ENCODE measurements at regions not wholly inside any gene's neighbourhood (a gene's known extent, or its start where the extent isn't known, plus 50 kb on each side); places are given as distances from the start of the nearest gene placed in this dataset.

- BruUV-seq (replicated peaks), result no TSS peak
- Histone ChIP-seq H3K79me2 (ENCODE audit: insufficient read depth, low read length) (no peaks in the 10 kb centered on the region), H3K4me2 (ENCODE audit: low read depth, low read length) (no peak overlapping the region), H3K27ac (ENCODE audit: extremely low read length, insufficient read depth, low read length) (no peak overlapping the region), H2AFZ (ENCODE audit: low read length) (no peak overlapping the region), H3K9ac (ENCODE audit: insufficient read depth, low read depth, low read length) (no peak overlapping the region), H3K4me3 (replicated peaks in 1 of 3; ENCODE audit: insufficient read depth in 1 of 3, low read depth in 2 of 3, low read length in 3 of 3) (no peak overlapping the region), H3K27me3 (ENCODE audit: control insufficient read depth in 1 of 2, insufficient read depth in 2 of 2, low read length in 2 of 2) (no peaks in the 10 kb centered on the region), H3K9me3 (ENCODE audit: low read length) (peaks cover 10% of the 10 kb centered on the region; the same call in 1 of the 2 replicates), H4K20me1 (ENCODE audit: insufficient read depth, low read length) (no peaks in the 10 kb centered on the region), H3K4me1 (ENCODE audit: insufficient read depth, low read length) (no peaks in the 10 kb centered on the region), H3K36me3 (replicated peaks in 1 of 2; ENCODE audit: control insufficient read depth in 1 of 2, insufficient read depth in 2 of 2, low read length in 2 of 2) (no peaks in the 10 kb centered on the region)
- ChIA-PET POLR2A (no interaction called here), CTCF (ENCODE audit: low intra/inter-chr PET ratio, low total read pairs) (no interaction called here)
- WGBS (ENCODE audit: low lambda C conversion rate), result 3% methylated on average over 4 of the region's 4 CpGs
- in situ Hi-C loops (cut with HindIII; ENCODE audit: extremely low pct_ligation_motif_present, low pct_unique_long_range_greater_than_20kb) (no loop called here), intact Hi-C loops (cut with micrococcal nuclease; ENCODE audit: unreplicated experiment) (no loop called here)
- DNase-seq (ENCODE audit: low spot score), result no peak
- no peak for FAIRE-seq
- no peak for ATAC-seq
- TF ChIP-seq ZNF891 (CRISPR knock-in tag; IDR thresholded peaks at IDR 0.05) (no peak), ZKSCAN1 (IDR thresholded peaks at IDR 0.05; ENCODE audit: low read length) (no peak), POGK (CRISPR knock-in tag; conservative IDR thresholded peaks at IDR 0.05) (no peak), CBX2 (IDR thresholded peaks at IDR 0.05; ENCODE audit: low read depth, low read length) (no peak), CBX2 (CRISPR knock-in tag; IDR thresholded peaks at IDR 0.05; ENCODE audit: low read depth) (no peak), SRSF9 (IDR thresholded peaks at IDR 0.05; ENCODE audit: borderline replicate concordance, insufficient read depth, low read depth, low read length, poor library complexity, severe bottlenecking) (no peak), ZNF543 (CRISPR knock-in tag; IDR thresholded peaks at IDR 0.05) (no peak), RERE (CRISPR knock-in tag; IDR thresholded peaks at IDR 0.05; ENCODE audit: low read depth) (no peak), ZSCAN9 (CRISPR knock-in tag; IDR thresholded peaks at IDR 0.05; ENCODE audit: borderline replicate concordance) (no peak), ZNF407 (CRISPR knock-in tag; IDR thresholded peaks at IDR 0.05; ENCODE audit: not compliant biosample characterization) (no peak)
These were observed 353.8 kb upstream of the IZUMO3 start for GRCh38 chr9:24899463-24899862.

Data from HepG2 (cell line).